GM21390 (cell line): ENCODE measurements at regions not wholly inside any gene's neighbourhood (a gene's known extent, or its start where the extent isn't known, plus 50 kb on each side); places are given as distances from the start of the nearest gene placed in this dataset.
A peak's percentile ranks its signal among the peaks of the same experiment; 100 is the strongest.

Source experiments
- ATAC-seq: cut with Tn5 transposase; IDR thresholded peaks from one replicate; pipeline ENCODE4 v1.9.1; 2021; ENCODE audit not compliant: unreplicated experiment

- ATAC-seq = no peak
Observed at GRCh38 chr12:13318231-13319015, 121.9 kb downstream of the EMP1 start.

GRCh38 chr12:13316587-13317246 is 120.2 kb downstream of the EMP1 start:
- no peak for ATAC-seq

- no peak for ATAC-seq
Observed at GRCh38 chr12:13313886-13314285, 117.4 kb downstream of the EMP1 start.

- no peak for ATAC-seq
Observed at GRCh38 chr12:13311551-13311950, 115.0 kb downstream of the EMP1 start.

- no peak for ATAC-seq
Observed at GRCh38 chr12:13307143-13307816, 110.8 kb downstream of the EMP1 start.

- ATAC-seq = no peak
Observed at GRCh38 chr12:13304924-13305323, 108.4 kb downstream of the EMP1 start.

GRCh38 chr12:13299457-13299856 is 102.9 kb downstream of the EMP1 start:
- no peak for ATAC-seq

- ATAC-seq = no peak
Observed at GRCh38 chr12:13293096-13293495, 96.6 kb downstream of the EMP1 start.

- ATAC-seq = no peak
Observed at GRCh38 chr12:13289653-13290289, 93.2 kb downstream of the EMP1 start.

- no peak for ATAC-seq
Observed at GRCh38 chr12:13288937-13289652, 92.6 kb downstream of the EMP1 start.

- ATAC-seq = no peak
Observed at GRCh38 chr12:13288501-13288900, 92.0 kb downstream of the EMP1 start.

- no peak for ATAC-seq
Observed at GRCh38 chr12:13283867-13284266, 87.3 kb downstream of the EMP1 start.

GRCh38 chr12:13282861-13283260 is 86.3 kb downstream of the EMP1 start:
- ATAC-seq = no peak

- peak; percentile 71 for ATAC-seq
Observed at GRCh38 chr12:13278249-13278787, 81.8 kb downstream of the EMP1 start.

- no peak for ATAC-seq
Observed at GRCh38 chr12:13277293-13277692, 80.8 kb downstream of the EMP1 start.

GRCh38 chr12:13275241-13276085 is 78.9 kb downstream of the EMP1 start:
- no peak for ATAC-seq

- no peak for ATAC-seq
Observed at GRCh38 chr12:13273850-13274249, 77.3 kb downstream of the EMP1 start.

- no peak for ATAC-seq
Observed at GRCh38 chr12:13273097-13273496, 76.6 kb downstream of the EMP1 start.

- ATAC-seq = no peak
Observed at GRCh38 chr12:13270817-13271216, 74.3 kb downstream of the EMP1 start.
